ENCODE measurements at regions not wholly inside any gene's neighbourhood (a gene's known extent, or its start where the extent isn't known, plus 50 kb on each side); places are given as distances from the start of the nearest gene placed in this dataset.

DNA sequence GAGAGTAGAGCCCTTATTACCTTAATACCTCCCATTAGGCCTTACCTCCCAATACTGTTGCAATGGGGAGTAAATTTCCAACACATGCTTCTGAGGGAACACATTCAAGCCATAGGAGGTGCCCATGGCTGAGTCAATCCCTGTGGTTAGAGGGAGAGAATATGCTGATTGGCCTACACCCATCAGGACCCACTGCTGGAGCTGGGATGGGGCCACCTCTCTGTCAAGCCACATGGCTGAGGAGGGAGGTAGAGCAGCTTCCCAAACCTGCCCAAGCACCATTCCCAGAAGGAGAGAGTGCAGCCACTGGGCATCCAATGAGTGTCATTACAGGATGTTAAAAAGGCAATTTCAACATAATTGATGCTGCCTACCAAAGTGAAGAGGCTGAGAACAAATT is 228.1 kb downstream of the C1orf94 start:
- no peak for DNase-seq
- H3K27ac ChIP-seq = no peak overlapping the region
- H3K9me3 ChIP-seq = no peaks in the 10 kb centered on the region
- H3K27me3 ChIP-seq = no peaks in the 10 kb centered on the region
- no peaks in the 10 kb centered on the region for H3K4me1 ChIP-seq
- H3K4me3 ChIP-seq = no peak overlapping the region
- intact Hi-C loops (cut with DNase I) = no loop called here
- H3K36me3 ChIP-seq = no peaks in the 10 kb centered on the region
- no peak for TF ChIP-seq POLR2AphosphoS5 (IDR thresholded peaks at IDR 0.05)
- TF ChIP-seq CTCF (IDR thresholded peaks at IDR 0.05) = no peak
- TF ChIP-seq EP300 (IDR thresholded peaks at IDR 0.05) = no peak
- no peak for TF ChIP-seq POLR2A (IDR thresholded peaks at IDR 0.05)

DNA sequence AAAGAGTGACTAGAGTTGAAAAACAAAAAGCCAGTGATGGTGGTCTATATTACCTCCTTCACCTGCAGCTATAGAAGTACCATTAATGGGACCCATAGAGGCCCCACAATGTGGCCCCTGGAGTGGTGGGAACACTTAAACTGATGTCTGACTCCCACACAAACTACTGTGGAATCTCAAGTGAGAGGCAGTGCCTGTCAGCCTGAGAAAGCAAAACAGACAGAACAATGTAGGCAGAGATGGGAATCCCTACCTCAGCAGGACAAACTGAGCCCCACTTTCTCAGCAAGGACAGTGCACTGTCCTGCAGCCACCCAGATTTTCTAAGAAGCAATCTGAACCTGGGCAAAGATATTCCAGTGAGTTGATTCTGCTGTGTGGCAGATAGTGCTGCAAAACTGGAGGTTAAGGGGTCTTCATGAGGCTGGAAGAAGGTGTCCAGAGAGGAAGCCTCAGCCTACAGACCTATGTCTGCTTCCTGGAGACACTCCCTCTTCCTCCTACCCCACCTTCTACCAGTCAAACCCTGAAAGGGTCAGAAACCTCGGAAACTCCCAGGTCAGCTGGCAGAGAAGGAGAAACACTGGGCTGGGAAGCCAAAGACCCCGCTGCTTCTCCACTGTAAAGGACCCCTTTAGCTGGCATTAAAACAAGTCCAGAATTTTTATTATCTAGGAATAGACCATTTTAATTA is 228.7 kb downstream of the C1orf94 start:
- Histone ChIP-seq H3K27me3 (no peaks in the 10 kb centered on the region), H3K4me1 (no peaks in the 10 kb centered on the region), H3K36me3 (no peaks in the 10 kb centered on the region), H3K9me3 (no peaks in the 10 kb centered on the region), H3K27ac (no peak overlapping the region), H3K4me3 (no peak overlapping the region)
- no peak for DNase-seq
- WGBS, 2 donors = 18 to 64% methylated on average over 2 of the region's 2 CpGs
- intact Hi-C loops (cut with DNase I) = no loop called here
- TF ChIP-seq POLR2A (IDR thresholded peaks at IDR 0.05) = no peak
- TF ChIP-seq CTCF (IDR thresholded peaks at IDR 0.05) = no peak
- TF ChIP-seq POLR2AphosphoS5 (IDR thresholded peaks at IDR 0.05) = no peak
- TF ChIP-seq EP300 (IDR thresholded peaks at IDR 0.05) = no peak

DNA sequence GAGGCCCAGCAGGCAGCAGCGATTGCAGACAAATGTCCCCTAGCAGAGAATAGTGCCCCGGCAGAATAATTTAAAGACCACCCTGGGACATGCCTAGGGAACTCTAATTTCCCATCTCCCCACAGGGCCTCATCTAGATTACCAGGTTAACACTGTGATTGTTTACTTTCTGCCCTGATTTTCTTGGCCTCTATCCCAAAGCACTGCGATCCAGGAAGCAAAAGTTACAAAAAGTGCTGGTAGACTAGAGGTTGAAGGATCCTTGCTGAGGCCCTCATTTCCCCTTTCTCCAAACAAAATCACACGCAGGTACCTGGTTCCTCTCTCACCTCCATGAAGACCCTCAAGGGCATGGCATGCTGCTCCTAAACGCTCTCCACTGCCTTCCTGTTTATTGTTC is 229.7 kb downstream of the C1orf94 start:
- Histone ChIP-seq H3K4me3 (no peak overlapping the region), H3K9me3 (no peaks in the 10 kb centered on the region), H3K27ac (no peak overlapping the region), H3K4me1 (no peaks in the 10 kb centered on the region), H3K36me3 (no peaks in the 10 kb centered on the region), H3K27me3 (no peaks in the 10 kb centered on the region)
- intact Hi-C loops (cut with DNase I) = no loop called here
- no peak for DNase-seq
- WGBS, 2 donors = 6 to 32% methylated on average over 5 of the region's 5 CpGs
- no peak for TF ChIP-seq CTCF (IDR thresholded peaks at IDR 0.05)
- no peak for TF ChIP-seq POLR2AphosphoS5 (IDR thresholded peaks at IDR 0.05)
- no peak for TF ChIP-seq POLR2A (IDR thresholded peaks at IDR 0.05)
- TF ChIP-seq EP300 (IDR thresholded peaks at IDR 0.05) = no peak

GRCh38 chr1:34406833-34407539 is 230.3 kb downstream of the C1orf94 start:
- no peak for TF ChIP-seq CTCF (IDR thresholded peaks at IDR 0.05)
- TF ChIP-seq POLR2AphosphoS5 (IDR thresholded peaks at IDR 0.05) = no peak
- TF ChIP-seq POLR2A (IDR thresholded peaks at IDR 0.05) = no peak
- no peak for TF ChIP-seq EP300 (IDR thresholded peaks at IDR 0.05)
- H3K4me1 ChIP-seq = no peaks in the 10 kb centered on the region
- WGBS, 2 donors = 18 to 48% methylated on average over 9 of the region's 9 CpGs
- intact Hi-C loops (cut with DNase I) = no loop called here
- H3K4me3 ChIP-seq = no peak overlapping the region
- H3K27ac ChIP-seq = no peak overlapping the region
- no peaks in the 10 kb centered on the region for H3K27me3 ChIP-seq
- DNase-seq = no peak
- H3K36me3 ChIP-seq = no peaks in the 10 kb centered on the region
- H3K9me3 ChIP-seq = no peaks in the 10 kb centered on the region

All from sigmoid colon (tissue), 6 donors.